DOHH2 (cell line): ENCODE measurements at regions not wholly inside any gene's neighbourhood (a gene's known extent, or its start where the extent isn't known, plus 50 kb on each side); places are given as distances from the start of the nearest gene placed in this dataset.

Experiments
- EZH2phosphoT487 ChIP-seq: fragments of 200-600 bp; sonication (generic); IDR thresholded peaks from 2 replicates; pipeline ENCODE4 v1.6.1; 2017; ENCODE audit warnings: borderline replicate concordance, mild to moderate bottlenecking, antibody characterized with exemption, low read length, moderate library complexity, mixed read lengths
- TF ChIP-seq, protein P1 (sequence below): fragments of 200-600 bp; sonication (generic); IDR thresholded peaks from one replicate; pipeline ENCODE4 v1.5.1; 2014; ENCODE audit warnings: antibody characterized with exemption, mild to moderate bottlenecking, low read depth, low read length; ENCODE audit not compliant: poor library complexity, severe bottlenecking

DNA sequence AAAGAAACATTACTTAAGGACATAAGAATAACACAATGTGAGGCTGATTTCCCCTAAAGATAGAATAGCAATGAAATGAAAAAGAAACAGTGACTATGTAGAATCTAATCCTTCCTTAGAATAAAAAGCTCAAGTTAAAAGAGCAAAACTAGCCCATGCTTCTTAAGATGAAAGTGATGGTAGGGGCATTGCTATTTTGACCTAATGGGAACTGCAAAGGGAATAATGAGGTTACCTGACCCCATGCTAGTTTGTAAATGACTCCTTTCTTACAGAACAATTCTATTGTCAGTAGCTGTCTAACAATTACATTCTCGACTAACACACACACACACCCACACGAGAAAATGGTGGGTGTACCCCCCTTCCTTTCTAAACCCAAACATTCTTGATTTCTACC is 575.8 kb downstream of the CSNK1G3 start:
- TF ChIP-seq, protein P1, sequence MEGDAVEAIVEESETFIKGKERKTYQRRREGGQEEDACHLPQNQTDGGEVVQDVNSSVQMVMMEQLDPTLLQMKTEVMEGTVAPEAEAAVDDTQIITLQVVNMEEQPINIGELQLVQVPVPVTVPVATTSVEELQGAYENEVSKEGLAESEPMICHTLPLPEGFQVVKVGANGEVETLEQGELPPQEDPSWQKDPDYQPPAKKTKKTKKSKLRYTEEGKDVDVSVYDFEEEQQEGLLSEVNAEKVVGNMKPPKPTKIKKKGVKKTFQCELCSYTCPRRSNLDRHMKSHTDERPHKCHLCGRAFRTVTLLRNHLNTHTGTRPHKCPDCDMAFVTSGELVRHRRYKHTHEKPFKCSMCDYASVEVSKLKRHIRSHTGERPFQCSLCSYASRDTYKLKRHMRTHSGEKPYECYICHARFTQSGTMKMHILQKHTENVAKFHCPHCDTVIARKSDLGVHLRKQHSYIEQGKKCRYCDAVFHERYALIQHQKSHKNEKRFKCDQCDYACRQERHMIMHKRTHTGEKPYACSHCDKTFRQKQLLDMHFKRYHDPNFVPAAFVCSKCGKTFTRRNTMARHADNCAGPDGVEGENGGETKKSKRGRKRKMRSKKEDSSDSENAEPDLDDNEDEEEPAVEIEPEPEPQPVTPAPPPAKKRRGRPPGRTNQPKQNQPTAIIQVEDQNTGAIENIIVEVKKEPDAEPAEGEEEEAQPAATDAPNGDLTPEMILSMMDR, result no peak
- TF ChIP-seq EZH2phosphoT487, result no peak
